Activated CD8-positive, alpha-beta memory T cell treated with anti-CD3 and anti-CD28 coated beads, Interleukin-2, amount 50 U/mL, for 24 hours (primary cell): ENCODE measurements at regions not wholly inside any gene's neighbourhood (a gene's known extent, or its start where the extent isn't known, plus 50 kb on each side); places are given as distances from the start of the nearest gene placed in this dataset.

Experiments
- DNase-seq: peaks from one replicate; pipeline ENCODE4 v3.0.0-alpha.2; 2020; ENCODE audit errors: extremely low read depth

- no peak for DNase-seq
Measured at GRCh38 chr1:195562074-195562473, 1046.2 kb downstream of the KCNT2 start.

GRCh38 chr1:195550071-195550862, 1058.0 kb downstream of the KCNT2 start:
- DNase-seq: no peak

GRCh38 chr1:195530961-195531360, 1077.3 kb downstream of the KCNT2 start:
- DNase-seq: no peak

- no peak for DNase-seq
Measured at GRCh38 chr1:195529881-195530280, 1078.4 kb downstream of the KCNT2 start.

GRCh38 chr1:195520757-195521156, 1087.5 kb downstream of the KCNT2 start:
- no peak for DNase-seq

- no peak for DNase-seq
Measured at GRCh38 chr1:195516036-195516435, 1092.2 kb downstream of the KCNT2 start.

- DNase-seq: no peak
Measured at GRCh38 chr1:195511501-195511900, 1096.7 kb downstream of the KCNT2 start.

GRCh38 chr1:195501118-195501517, 1107.1 kb downstream of the KCNT2 start:
- no peak for DNase-seq

- DNase-seq: no peak
Measured at GRCh38 chr1:195495720-195496635, 1112.3 kb downstream of the KCNT2 start.

- no peak for DNase-seq
Measured at GRCh38 chr1:195482137-195482536, 1126.1 kb downstream of the KCNT2 start.

GRCh38 chr1:195481293-195481692, 1126.9 kb downstream of the KCNT2 start:
- DNase-seq: no peak

GRCh38 chr1:195475568-195475967, 1132.7 kb downstream of the KCNT2 start:
- DNase-seq: no peak

GRCh38 chr1:195472291-195472690, 1135.9 kb downstream of the KCNT2 start:
- DNase-seq: no peak

- DNase-seq: no peak
Measured at GRCh38 chr1:195466639-195467038, 1141.6 kb downstream of the KCNT2 start.

- no peak for DNase-seq
Measured at GRCh38 chr1:195462646-195463045, 1145.6 kb downstream of the KCNT2 start.

GRCh38 chr1:195462152-195462551, 1146.1 kb downstream of the KCNT2 start:
- DNase-seq: no peak

- DNase-seq: no peak
Measured at GRCh38 chr1:195458365-195458764, 1149.9 kb downstream of the KCNT2 start.

- DNase-seq: no peak
Measured at GRCh38 chr1:195450794-195451193, 1157.4 kb downstream of the KCNT2 start.

GRCh38 chr1:195439661-195440060, 1168.6 kb downstream of the KCNT2 start:
- DNase-seq: no peak

- no peak for DNase-seq
Measured at GRCh38 chr1:195434566-195435203, 1173.6 kb downstream of the KCNT2 start.

GRCh38 chr1:195430826-195431225, 1177.4 kb downstream of the KCNT2 start:
- DNase-seq: no peak

- DNase-seq: no peak
Measured at GRCh38 chr1:195428927-195429326, 1179.3 kb downstream of the KCNT2 start.
